SKM-1 treated with dmso at 0.1 percent for 144 hours (cell line): ENCODE measurements at regions not wholly inside any gene's neighbourhood (a gene's known extent, or its start where the extent isn't known, plus 50 kb on each side); places are given as distances from the start of the nearest gene placed in this dataset.

Experiments
- DNase-seq: peaks from one replicate; lab custom pipeline; 2025; ENCODE audit not compliant: unreplicated experiment; lab: John Stamatoyannopoulos, UW

DNA sequence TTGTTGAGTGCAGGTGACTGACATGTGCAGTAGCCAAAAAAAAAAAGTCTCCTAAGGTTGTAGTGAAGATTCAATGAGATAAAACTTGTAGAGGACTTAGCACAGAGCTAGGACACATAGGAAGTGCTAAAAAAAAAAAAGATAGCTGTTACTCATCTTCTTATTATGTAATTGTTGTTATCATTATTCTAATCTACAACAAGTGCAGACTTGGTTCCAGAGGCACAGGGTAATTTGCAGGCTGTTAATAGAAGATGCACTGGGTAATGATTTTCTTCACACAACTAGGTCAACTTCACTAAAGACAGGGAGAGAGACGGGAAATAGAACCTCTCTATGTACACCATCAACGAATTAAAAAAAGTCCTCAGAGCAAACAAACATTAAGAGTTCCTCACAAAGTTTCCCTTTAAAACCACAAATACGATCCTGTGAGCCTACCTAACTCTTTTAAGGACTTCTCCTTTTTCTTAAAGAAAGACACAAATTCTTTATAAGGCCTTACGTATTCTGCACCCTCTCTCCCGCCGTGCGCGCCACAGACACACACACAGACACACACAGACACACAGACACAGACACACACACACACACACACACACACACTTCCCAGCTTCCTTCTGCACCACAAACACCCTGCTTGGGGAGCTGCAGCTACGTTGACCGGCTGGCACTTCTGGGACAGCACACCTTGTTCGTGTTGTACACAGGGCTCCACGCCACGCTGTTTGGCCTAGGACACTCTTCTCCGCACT is 49.8 kb upstream of the GADD45A start:
- DNase-seq = peak; percentile 27
